ENCODE measurements at regions not wholly inside any gene's neighbourhood (a gene's known extent, or its start where the extent isn't known, plus 50 kb on each side); places are given as distances from the start of the nearest gene placed in this dataset.
"Not testable (repeated sequence)": the region's sequence is repeated elsewhere in the genome, so short reads cannot be mapped to it uniquely, and the experiment has no call there.

GRCh38 chr13:110979149-110979548, 64.3 kb upstream of the ANKRD10 start:
- not testable (repeated sequence) for TF ChIP-seq CTCF (optimal IDR thresholded peaks at IDR 0.05 in 1 of 3, IDR thresholded peaks at IDR 0.05 in 1 of 3, conservative IDR thresholded peaks at IDR 0.05 in 1 of 3; ENCODE audit: extremely low read depth in 1 of 3, insufficient read depth in 2 of 3, low read length in 3 of 3); EZH2 (IDR thresholded peaks at IDR 0.05; ENCODE audit: low read length)
